GM18873 (cell line): ENCODE measurements at regions not wholly inside any gene's neighbourhood (a gene's known extent, or its start where the extent isn't known, plus 50 kb on each side); places are given as distances from the start of the nearest gene placed in this dataset.
"Not testable (repeated sequence)": the region's sequence is repeated elsewhere in the genome, so short reads cannot be mapped to it uniquely, and the experiment has no call there.

Source experiments
- ATAC-seq: cut with Tn5 transposase; IDR thresholded peaks from one replicate; pipeline ENCODE4 v1.9.1; 2021; ENCODE audit warnings: mild to moderate bottlenecking, moderate library complexity, moderate number of reproducible peaks; ENCODE audit not compliant: unreplicated experiment, low FRiP score

DNA sequence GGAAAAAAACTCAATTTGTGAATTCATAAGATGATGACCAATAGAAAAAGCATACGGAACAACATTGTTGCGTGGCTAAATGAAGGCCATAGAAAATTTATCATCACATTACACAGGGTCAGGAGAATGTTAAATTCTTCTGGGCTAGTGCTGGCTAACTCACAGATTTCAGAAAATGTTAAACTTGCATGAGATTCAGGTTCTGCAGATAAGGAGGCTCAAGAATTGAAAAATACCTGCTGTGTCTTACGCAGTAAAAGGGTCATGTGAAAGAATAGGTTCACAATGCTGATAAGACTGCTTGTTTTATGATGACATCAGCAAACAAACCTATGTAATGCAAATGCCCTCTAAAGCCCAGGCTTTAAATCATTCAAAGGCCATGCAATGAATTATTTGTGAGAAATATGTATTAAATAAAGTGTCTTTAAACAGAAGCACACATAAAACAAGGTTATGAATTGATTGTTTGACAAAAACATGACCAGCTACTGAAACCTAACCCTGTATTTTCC is 378.8 kb downstream of the USP25 start:
- no peak for ATAC-seq

DNA sequence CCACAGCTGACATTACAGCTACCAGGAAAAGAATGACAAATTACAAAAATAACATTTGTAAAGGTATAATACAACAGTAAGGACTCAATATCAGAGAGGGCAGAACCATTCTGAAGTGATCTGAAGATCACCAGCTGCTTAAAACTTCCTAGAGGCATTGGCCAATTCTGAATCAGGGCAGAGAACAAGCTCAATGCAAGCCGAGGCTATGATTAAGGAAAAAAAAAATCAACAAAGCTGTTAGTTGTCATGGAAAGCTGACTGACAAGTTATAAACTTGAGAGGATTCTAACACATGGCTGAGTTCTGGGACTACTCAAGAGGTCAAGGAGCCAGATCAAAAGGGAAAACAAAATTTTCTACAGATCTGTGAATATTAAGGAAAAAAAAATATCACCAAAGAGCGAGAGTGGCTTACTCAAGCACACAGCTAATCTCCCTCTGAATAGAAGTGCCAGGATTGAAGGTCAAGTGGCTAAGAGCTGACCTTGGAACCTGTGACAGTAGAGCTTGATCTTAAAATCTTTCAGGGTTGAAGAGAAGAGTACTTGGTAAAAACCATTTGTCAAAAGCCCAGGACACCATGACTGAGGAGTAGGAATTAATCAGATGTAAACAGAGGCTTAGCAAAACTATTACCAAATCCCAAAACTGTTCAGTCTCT is 383.4 kb downstream of the USP25 start:
- no peak for ATAC-seq

DNA sequence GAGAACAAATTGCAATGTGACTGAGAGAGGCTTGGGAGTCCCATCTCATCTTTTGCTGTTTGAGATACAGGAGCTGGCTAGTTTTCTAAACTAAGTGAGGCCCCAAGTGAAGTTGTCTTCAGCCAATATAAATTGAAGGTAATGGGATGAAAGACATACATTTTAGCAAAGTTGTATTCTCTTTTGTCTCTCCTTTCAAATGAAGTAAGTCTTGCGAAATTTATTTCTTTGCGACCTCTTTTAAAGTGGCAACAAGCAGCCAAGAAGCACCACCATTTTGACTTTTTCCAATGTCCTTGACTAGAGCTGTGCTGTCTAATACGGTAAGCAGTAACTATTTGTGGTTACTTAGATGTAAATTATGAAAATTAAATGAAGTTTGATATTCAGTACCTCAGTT is 385.7 kb downstream of the USP25 start:
- no peak for ATAC-seq

DNA sequence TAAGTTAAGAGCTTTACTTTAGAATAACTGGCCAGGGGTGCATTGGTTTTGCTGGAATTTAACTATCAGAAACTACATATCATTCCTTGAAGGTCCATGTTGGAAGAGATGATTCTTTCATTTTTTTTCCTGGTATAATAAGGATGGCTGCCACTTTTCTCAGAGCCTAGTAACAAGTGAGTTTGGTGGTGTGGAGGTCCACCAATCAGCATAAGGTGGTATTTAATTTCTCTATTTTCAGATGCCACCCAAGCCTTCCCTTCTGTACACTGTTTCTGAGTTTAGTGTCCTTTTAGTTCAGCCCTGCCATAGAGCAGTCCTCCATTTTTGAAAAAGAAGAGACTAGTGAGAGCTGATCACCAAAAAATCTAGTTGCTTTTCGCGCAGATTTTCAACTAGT is 386.3 kb downstream of the USP25 start:
- ATAC-seq = no peak

DNA sequence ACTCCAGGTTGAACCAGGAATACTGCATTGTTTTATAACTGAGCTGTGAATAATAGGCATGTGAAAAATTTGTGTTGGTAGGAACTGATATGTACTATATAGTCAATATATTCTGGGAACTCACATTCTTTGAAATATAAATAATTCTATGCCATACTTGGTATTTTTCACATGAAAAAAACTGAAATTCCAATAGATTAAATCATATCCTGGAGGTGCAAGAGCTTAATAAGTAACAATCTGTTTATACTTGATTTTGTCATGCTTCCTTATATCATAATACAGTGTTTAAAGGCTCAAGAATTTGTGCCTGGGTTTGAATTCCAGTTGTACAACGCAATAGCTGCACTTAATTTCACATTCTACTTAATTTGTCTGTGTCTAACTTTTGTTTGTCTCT is 387.0 kb downstream of the USP25 start:
- ATAC-seq = no peak

DNA sequence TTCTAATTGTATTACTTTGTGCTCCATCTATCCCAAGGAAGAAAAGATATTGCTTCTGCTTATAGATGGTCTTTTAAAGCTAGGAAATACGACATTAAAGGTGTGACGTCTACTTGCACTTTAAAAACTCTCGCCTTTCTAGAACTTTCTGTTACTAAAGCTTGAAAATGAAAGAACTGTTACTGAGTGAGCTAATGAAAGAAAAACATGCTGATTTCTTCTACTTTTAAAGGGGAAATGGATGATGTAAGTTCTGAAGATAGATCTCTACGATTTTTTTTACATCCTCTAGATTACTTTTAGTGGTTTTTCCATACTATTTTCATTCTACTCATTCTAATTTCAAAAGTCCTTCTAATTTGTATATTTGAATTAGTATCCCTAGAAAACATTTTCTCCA is 387.5 kb downstream of the USP25 start:
- ATAC-seq = no peak

DNA sequence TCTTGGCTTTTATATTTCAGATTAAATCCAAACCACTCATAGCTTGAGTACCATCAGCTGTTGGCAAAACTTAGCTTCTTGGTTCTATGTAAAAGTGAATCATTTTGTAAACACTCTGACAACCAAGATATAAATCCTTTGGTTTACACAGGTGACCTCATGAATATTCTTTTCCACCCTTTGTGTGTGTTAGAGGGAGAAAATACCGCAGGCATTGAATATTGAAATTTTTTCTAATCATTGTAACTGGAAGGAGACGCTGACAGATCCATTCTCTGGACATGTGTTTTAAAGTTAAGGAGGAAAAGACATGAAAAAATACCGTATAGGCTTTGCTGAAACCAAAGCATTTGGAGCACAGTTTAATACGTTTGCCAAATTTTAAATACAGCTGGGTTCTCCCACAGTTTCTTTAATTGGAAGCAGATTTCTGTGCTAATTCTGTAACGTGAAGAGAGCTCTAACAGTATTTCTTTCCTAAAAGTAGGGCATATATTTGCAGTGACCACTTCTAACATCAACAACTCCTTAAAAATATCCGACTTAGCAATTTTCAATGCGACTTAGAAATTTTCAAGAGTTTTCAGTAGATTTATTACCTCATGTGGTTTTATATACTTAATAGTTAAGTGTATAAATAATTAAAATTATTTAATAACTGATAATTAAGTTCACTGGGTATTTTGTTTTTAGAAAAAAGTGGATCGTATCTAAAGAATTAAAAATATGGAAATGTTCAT is 388.2 kb downstream of the USP25 start:
- ATAC-seq = no peak

DNA sequence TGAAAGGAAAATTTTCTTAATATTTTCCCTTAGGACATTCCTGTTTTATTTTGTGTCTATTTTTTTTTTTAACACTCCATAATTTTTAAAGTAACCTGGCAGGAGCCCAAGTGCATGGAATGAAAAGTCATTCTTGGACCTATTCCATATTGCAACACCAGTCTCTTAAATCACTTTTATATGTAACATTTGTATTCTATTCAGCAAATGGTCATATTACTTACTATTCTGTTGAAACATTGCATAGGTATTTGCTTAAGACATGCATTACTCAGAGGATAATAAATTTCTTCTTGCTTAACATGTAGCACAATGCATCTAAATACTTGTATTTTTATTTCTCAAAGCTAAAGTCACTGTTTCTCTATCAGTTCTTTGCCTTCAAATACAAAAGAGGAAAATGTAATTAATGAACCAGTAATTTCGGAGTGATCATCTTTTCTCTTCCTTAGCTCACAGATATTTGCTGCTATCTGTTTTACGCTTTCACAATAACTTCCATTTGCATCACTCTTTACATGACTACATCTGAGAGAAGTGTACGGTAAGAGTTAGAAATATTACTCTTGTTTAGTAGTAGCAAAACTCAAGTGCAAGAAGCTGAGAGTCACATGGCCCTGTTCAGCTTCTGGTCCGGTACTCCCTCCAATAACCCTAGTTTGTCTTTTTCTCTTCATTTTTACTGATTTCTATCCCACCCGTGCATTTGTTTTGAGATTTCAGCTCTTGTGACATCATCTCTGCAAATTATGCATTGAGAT is 394.8 kb downstream of the USP25 start:
- ATAC-seq = no peak

DNA sequence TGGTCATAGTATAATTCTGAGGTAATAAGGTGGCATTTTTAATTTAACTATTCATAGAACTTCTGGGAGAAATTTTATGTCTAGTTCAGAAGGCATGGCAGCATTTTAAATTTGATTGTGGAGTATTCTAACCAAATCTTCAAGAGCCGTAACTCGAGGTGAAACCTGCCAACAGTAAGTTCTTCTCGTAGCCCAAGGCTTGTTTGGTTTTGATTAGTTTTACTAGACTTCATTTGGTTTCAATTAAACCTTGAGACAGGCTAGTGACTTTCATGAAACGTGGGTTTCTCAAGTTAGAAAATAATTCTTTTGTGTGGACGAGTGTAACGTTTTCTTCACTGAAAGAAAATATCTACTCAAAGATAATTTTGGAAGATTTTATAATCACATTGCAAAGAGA is 395.5 kb downstream of the USP25 start:
- no peak for ATAC-seq

DNA sequence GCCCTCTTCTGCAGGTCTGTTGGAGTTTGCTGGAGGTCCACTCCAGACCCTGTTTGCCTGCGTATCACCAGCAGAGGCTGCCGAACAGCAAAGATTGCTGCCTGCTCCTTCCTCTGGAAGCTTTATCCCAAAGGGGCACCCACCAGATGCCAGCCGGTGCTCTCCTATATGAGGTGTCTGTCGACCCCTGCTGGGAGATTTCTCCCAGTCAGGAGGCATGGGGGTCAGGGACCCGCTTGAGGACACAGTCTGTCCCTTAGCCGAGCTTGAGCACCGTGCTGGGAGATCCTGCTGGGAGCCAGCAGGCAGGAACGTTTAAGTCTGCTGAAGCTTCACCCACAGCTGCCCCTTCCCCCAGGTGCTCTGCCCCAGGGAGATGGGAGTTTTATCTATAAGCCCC is 402.7 kb downstream of the USP25 start:
- not testable (repeated sequence) for ATAC-seq

DNA sequence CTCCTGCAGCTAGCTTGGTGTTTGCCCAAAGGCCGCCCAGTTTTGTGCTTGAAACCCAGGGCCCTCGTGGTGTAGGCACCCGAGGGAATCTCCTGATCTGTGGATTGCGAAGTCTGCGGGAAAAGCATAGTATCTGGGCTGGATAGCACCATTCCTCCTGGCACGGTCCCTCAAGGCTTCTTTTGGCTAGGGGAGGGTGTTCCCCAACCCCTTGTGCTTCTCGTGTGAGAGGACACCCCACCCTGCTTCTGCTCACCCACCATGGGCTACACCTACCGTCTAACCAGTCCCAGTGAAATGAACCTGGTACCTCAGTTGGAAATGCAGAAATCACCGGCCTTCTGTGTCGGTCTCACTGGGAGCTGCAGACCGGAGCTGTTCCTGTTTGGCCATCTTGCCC is 403.5 kb downstream of the USP25 start:
- ATAC-seq = no peak

DNA sequence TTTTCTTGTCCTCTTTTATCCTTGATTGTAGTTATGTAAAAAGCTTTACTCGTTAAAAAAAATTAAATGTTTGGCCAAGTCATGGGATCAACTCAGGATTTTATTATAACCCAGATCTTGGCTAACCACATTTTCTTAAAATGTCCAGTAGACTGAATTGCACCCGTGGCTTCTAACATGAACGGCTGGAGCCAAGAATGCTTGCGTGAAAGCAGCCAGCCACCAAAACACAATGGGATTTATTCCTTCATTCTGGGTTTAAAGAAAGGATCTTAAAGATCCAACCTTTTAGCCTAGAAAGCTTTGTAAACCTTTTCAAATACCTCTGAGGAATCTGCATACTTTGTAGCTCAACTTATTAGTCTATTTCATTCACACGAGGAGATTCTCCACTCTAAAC is 404.4 kb downstream of the USP25 start:
- ATAC-seq = no peak

DNA sequence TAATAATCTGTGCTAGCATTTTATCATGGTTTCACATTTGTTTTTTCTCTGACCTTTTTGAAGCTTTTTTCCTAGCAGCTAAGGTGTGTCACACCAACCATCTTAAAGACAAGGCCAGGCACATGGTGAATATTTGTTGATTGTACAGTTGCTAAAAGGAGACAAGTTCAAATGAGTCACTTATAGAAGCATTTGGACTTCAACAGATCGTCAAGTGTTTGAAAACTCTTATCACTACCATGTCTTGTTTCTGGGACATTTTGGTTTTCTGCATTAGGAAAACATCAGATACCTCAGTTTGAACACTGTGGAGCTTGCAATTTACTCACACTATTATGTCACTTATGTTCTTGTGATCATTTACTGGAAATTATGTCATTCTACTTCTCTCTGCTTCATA is 407.3 kb downstream of the USP25 start:
- ATAC-seq = no peak

DNA sequence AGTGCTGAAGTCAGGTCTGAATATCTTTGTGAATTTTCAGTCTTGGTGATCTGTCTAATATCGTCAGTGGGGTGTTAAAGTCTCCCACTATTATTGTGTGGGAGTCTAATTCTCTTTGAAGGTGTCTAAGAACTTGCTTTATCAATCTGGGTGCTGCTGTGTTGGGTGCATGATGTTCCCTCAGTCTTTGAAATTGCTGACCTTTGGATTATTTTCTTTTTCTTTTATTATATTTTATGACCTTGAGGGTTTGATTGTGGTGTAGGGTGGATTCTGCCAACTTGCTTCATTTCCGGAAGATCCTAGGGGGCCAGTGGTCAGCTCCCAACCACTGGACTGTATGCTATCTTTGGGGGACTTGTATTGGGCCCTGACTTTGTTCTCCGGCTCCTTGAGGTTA is 415.3 kb downstream of the USP25 start:
- no peak for ATAC-seq

DNA sequence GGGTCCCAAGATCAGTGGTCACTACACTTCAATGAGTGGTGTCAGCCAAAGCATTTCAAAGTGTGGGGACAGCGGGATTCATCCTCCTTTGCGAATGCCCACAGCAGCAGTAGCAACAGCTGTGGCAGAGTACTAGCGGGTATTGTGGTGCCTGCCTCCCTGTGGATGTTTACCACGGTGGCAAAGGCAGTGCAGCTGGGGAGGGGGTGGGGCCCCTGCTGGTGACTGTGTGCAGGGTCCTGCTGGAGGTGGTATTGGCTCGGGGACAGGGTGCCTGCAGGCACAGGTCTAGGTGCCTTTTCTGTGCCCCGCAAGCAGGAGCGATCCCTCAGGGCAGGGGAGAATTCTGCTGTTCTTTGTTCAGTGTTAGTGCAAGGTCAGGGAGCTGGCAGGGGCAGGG is 415.7 kb downstream of the USP25 start:
- ATAC-seq = no peak

DNA sequence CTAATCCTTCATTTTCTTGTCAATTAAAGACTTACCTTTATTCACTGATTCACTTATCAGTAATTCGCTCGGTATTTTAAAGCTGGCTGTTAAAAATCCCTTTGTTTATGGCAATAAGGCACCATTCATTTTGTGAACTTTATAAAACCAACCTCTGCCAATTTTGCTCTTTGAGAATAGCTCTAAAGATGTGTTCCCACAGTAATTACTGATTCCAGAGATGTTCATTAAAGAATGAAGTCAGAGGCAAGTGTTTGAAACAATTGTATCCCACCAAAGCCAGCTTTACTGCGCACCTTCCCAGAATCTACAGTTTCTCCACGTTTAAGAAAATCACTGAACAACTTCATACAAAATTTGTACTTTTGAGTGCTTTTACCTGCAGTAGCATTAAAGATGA is 424.5 kb downstream of the USP25 start:
- ATAC-seq = no peak

DNA sequence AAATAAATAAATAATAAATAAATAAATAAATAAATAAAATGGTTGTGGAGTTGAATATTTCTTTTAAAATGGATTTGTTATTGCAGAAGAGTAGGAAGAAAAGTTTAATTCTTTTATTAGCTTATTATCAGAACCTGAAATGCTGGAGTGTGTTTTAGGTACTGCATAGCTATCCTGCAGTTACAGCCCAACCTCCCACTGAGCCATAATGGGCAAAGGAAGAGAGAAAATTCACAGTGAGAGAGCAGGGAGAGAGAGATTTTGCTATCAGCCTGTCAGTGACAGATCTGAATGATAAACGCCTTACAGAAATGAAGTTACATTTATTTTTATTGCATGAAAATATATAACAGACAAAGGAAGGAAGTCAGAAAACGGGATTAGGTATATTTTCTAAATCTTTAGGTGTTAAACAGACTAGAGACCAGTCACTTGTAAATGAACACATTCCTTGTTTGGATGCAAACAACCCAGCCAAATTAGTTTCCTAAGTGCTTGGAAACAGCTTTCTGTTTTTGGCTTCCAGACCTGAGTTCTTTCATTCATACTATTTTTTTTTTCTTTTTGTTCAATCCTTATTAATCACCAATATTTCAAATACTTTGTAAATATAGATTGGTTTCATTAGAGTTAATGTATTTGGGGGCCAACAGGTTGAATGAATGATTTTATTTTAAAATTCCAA is 425.3 kb downstream of the USP25 start:
- ATAC-seq = no peak

DNA sequence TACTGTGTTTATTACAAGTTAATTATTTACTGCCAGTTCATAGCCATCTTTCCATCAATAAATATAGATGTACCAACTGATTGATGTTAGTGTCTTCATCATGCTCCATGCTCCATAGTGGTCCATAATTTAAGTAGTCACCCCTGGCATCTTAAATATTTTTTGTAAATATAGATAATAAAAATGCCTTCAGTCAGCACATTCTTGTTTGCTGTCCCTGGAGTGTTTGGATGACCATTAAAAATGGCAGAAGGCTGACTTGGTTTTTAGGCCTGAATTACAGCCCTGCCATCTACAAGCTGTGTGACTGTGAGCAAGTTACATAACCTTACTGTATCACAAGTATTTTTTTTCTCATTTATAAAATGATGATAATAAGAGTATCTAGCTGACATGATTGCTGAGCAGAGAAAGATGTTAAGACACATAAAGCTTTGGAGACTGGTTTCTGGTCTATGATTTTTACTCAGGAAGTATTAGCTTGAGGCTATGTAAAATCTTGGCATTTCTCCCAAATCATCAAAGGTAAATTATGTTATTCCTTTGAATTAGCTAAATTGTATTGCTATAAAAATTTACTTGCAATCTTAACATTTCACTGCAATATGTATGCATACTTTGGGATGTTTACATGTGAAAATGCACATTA is 427.2 kb downstream of the USP25 start:
- ATAC-seq = no peak

DNA sequence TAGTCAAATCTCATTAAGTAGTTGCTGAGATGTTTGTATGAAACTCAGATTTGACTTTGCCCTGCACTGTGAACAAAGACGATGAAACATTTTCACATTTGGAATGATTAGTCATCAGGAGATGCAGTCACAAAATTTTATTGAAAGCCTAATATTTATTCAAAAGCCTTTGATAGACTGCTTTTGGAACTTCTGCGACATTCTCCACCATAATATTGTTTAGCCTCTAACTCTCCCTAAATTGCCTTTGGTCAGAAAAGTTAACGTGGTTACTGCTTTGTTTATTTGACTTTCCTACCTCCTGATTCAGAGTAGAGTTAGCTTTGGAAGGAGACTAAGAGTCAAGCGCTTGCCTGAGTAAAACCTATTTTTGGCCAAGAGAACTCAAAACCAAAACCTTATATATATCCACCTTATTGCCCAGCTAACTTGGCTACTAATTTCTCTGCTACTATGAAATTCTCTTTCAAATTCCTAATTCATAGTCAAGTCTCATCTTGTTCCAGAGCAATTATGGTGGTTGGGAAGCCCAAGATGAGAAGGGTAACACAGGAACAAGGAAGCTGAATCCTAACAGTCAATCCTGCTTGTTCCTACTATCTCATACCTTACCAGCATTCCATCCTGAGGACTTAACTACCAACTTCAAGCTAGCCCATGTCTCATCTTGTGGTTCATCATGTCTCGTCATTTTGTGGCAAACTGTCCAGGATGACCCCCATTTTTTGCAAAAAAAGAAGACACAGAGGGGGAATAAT is 429.6 kb downstream of the USP25 start:
- ATAC-seq = no peak

DNA sequence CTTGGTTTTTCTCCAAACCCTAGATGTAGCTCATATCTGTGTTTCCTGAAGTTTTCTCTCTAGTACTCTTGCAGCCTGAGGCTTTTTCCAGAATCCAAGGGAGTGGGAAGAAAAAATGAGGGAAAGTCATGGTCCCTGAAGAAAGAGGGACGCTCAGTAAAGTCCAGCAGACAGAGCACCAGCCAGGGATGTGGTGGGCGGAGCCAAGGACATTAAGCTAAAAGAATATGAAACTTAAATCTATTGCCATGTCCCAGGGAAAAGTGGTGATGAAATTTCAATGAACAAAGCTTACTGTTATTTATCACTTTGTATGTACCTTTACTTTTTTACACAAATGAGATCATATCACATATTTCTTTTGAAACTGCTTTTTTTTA is 430.2 kb downstream of the USP25 start:
- ATAC-seq = no peak
